ENCODE measurements at regions not wholly inside any gene's neighbourhood (a gene's known extent, or its start where the extent isn't known, plus 50 kb on each side); places are given as distances from the start of the nearest gene placed in this dataset.

DNA sequence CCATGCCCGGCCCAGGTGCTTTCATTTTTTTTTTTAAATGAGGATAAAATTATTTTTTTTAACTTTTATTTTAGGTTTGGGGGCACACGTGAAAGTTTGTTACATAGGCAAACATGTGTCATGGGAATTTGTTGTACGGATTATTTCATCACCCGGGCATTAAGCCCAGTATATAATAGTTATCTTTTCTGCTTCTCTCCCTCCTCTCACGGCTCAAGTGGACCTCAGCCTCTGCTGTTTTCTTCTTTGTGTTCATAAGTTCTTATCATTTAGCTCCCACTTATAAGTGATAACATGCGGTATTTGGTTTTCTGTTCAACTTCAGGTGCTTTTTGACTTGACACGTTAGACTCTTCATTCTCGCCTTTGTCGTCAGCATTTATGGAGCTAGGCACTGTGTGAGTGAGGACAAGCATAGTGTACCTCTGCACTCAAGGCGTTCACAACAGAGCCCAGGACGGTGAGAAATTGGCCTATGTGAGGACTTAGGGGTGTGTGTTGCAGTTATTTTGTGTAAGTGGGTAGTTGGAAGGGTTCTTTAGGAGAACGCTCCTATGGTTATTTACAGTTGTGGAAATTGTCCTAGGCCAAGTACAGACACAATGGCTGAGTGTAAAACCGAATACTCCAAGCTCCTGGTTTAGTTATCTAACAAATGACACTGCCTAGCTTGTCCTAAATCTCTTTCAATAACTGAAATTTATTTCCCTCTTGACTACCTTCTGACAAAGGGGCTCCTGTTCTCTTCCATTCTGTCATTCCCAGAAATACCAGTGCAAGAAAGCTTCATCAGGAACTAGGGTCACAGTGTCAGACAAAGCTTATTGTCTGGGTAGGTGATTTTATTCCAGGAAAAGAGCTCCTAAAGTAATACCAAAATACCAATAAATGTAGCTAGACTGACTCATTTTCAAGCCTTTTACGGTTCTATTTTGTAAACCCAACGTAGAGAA, 200.5 kb upstream of the PRICKLE1 start:
- Histone ChIP-seq H3K4me3 (no peak overlapping the region), H3K79me2 (ENCODE audit: low read depth) (no peaks in the 10 kb centered on the region), H3K9ac (no peak overlapping the region), H4K20me1 (ENCODE audit: low read depth) (no peaks in the 10 kb centered on the region), H3K36me3 (no peaks in the 10 kb centered on the region), H3F3A (ENCODE audit: low read depth) (no peaks in the 10 kb centered on the region), H3K27ac (no peak overlapping the region), H3K4me2 (no peak overlapping the region), H3K27me3 (no peaks in the 10 kb centered on the region), H2AFZ (replicated peaks) (no peak overlapping the region), H3K9me3 (ENCODE audit: low read depth) (no peaks in the 10 kb centered on the region), H3K4me1 (no peaks in the 10 kb centered on the region)
- DNase-seq (ENCODE audit: low spot score): no peak
- Mint-ChIP-seq H3K27ac (no peak overlapping the region), H3K27me3 (ENCODE audit: insufficient read depth, low read depth) (no peaks in the 10 kb centered on the region), H3K4me1 (peaks cover 29% of the 10 kb centered on the region), H3K4me3 (no peak overlapping the region), H3K9me3 (no peaks in the 10 kb centered on the region), H3K36me3 (no peaks in the 10 kb centered on the region)
- TF ChIP-seq, protein P1, sequence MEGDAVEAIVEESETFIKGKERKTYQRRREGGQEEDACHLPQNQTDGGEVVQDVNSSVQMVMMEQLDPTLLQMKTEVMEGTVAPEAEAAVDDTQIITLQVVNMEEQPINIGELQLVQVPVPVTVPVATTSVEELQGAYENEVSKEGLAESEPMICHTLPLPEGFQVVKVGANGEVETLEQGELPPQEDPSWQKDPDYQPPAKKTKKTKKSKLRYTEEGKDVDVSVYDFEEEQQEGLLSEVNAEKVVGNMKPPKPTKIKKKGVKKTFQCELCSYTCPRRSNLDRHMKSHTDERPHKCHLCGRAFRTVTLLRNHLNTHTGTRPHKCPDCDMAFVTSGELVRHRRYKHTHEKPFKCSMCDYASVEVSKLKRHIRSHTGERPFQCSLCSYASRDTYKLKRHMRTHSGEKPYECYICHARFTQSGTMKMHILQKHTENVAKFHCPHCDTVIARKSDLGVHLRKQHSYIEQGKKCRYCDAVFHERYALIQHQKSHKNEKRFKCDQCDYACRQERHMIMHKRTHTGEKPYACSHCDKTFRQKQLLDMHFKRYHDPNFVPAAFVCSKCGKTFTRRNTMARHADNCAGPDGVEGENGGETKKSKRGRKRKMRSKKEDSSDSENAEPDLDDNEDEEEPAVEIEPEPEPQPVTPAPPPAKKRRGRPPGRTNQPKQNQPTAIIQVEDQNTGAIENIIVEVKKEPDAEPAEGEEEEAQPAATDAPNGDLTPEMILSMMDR (IDR thresholded peaks at IDR 0.05): no peak
- TF ChIP-seq EZH2 (IDR thresholded peaks at IDR 0.05) (no peak), EZH2phosphoT487 (IDR thresholded peaks at IDR 0.05) (no peak)

DNA sequence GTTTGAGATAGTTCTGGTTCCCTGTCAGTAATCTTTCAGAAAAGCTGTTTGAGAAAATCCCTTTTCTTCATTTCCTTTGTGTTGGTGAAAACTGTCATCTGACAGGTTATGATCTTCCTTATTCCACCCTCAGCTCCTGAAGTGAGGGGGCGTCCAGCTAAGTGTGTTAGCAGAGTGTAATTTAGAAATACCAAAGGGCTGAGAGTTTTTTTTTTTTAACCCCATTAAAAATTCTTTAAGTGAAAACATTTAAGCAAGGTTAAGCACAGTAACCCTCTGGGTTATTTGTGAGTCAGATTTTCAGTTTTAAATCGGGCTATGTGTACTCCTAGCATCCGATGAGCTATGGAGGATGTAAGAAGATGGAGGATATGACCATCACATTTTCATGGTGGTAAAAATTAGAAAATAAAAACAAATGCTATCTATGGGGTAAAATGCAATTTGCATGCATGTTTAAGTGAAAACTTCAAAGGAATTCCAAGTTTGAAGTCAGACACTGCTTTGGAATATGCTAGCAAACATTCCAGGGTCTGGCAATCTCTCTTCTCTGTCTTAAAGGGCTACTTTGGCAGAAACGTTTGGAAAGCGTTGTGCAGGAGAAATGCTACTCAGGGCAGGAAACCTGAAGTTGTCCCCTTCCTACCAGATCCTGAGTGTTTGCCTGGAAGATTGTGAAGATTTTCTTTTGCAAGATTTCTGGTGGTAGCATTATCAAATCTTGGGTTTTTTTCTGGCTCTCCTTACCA, 197.0 kb upstream of the PRICKLE1 start:
- no peaks in the 10 kb centered on the region for H3K4me1 ChIP-seq
- H3K27ac ChIP-seq: no peak overlapping the region
- Mint-ChIP-seq H3K27me3 (ENCODE audit: insufficient read depth, low read depth) (no peaks in the 10 kb centered on the region), H3K27ac (peak overlapping the region; percentile 69), H3K4me1 (peaks cover 28% of the 10 kb centered on the region), H3K9me3 (no peaks in the 10 kb centered on the region), H3K4me3 (no peak overlapping the region), H3K36me3 (no peaks in the 10 kb centered on the region)
- no peaks in the 10 kb centered on the region for H3F3A ChIP-seq (ENCODE audit: low read depth)
- DNase-seq (ENCODE audit: low spot score): no peak
- H3K36me3 ChIP-seq: no peaks in the 10 kb centered on the region
- H2AFZ ChIP-seq (replicated peaks): peak overlapping the region; percentile 12
- H3K27me3 ChIP-seq: no peaks in the 10 kb centered on the region
- H3K4me3 ChIP-seq: no peak overlapping the region
- H3K4me2 ChIP-seq: no peak overlapping the region
- H3K9me3 ChIP-seq (ENCODE audit: low read depth): no peaks in the 10 kb centered on the region
- no peaks in the 10 kb centered on the region for H3K79me2 ChIP-seq (ENCODE audit: low read depth)
- TF ChIP-seq EZH2phosphoT487 (IDR thresholded peaks at IDR 0.05) (no peak), EZH2 (IDR thresholded peaks at IDR 0.05) (no peak)
- TF ChIP-seq, protein P1 (IDR thresholded peaks at IDR 0.05): no peak
- no peaks in the 10 kb centered on the region for H4K20me1 ChIP-seq (ENCODE audit: low read depth)
- no peak overlapping the region for H3K9ac ChIP-seq

DNA sequence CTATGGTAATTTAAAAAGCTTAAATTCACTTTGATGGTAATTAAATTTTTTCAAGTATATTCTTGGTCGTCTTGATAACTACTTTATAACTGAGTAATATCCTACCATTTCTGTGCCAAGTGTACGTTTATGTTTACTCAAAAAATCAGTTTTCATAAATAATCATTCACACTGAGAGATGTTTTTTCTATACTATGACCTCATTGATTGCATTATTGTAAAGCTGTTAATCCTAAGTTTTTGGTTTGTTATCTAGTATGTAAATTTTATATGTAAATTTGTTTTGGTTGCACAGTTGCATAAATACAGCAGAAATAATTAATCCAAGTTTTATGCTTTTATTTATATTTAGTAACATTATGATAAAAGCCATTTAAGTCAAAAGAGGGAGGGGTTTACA, 196.4 kb upstream of the PRICKLE1 start:
- no peaks in the 10 kb centered on the region for H3K9me3 ChIP-seq (ENCODE audit: low read depth)
- no peak overlapping the region for H3K9ac ChIP-seq
- H3K79me2 ChIP-seq (ENCODE audit: low read depth): no peaks in the 10 kb centered on the region
- H4K20me1 ChIP-seq (ENCODE audit: low read depth): no peaks in the 10 kb centered on the region
- Mint-ChIP-seq H3K9me3 (no peaks in the 10 kb centered on the region), H3K27ac (no peak overlapping the region), H3K36me3 (no peaks in the 10 kb centered on the region), H3K4me3 (no peak overlapping the region), H3K4me1 (peaks cover 24% of the 10 kb centered on the region), H3K27me3 (ENCODE audit: insufficient read depth, low read depth) (no peaks in the 10 kb centered on the region)
- H3K4me1 ChIP-seq: no peaks in the 10 kb centered on the region
- TF ChIP-seq EZH2phosphoT487 (IDR thresholded peaks at IDR 0.05) (no peak), EZH2 (IDR thresholded peaks at IDR 0.05) (no peak)
- TF ChIP-seq, protein P1 (IDR thresholded peaks at IDR 0.05): no peak
- no peaks in the 10 kb centered on the region for H3F3A ChIP-seq (ENCODE audit: low read depth)
- no peak overlapping the region for H3K4me2 ChIP-seq
- no peak overlapping the region for H3K4me3 ChIP-seq
- H2AFZ ChIP-seq (replicated peaks): peak overlapping the region; percentile 18
- H3K36me3 ChIP-seq: no peaks in the 10 kb centered on the region
- DNase-seq (ENCODE audit: low spot score): no peak
- no peaks in the 10 kb centered on the region for H3K27me3 ChIP-seq
- no peak overlapping the region for H3K27ac ChIP-seq
